ENCODE measurements at regions not wholly inside any gene's neighbourhood (a gene's known extent, or its start where the extent isn't known, plus 50 kb on each side); places are given as distances from the start of the nearest gene placed in this dataset.

DNA sequence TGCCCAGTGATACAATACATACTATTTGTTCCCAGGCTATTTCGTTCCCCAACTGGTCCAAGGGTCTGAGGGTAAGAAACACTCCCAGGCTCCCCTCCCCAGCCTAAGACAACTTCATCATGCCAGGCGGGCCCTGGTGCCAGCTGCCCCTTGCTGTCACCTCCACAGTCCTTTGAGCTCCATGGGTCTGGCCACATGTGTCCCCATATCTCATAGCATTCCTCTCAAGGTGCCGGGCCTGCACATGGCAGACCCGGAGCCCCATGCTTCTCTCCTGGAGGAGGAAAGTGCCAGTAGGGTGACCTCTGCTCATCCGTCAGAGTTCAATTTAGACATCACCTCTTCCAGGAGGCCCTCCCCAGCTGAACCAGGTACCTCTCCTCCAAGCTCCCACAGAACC, 120.5 kb downstream of the C5orf15 start:
- WGBS, 2 experiments (ENCODE audit: extremely low coverage in 1 of 2, insufficient coverage in 1 of 2, insufficient read length in 1 of 2, insufficient replicate concordance in 2 of 2, low coverage in 1 of 2, low lambda C conversion rate in 2 of 2, missing lambda C conversion rate in 1 of 2) = 89% methylated on average over 5 of the region's 5 CpGs; no CpG with 5 or more reads in 1 of the 2 experiments
- CTCF ChIA-PET (ENCODE audit: partially characterized antibody) = interaction anchor here (0.6 to 2.5 kb wide), 4 partner anchors 22 to 426 kb away, joined by 3 to 9 read pairs (median 4); no protein-coding TSS in a partner anchor

More for the DNA sequence above, 120.5 kb downstream of the C5orf15 start:
- no peak overlapping the region for H2BK20ac ChIP-seq (ENCODE audit: low read length)
- H3K23me2 ChIP-seq (ENCODE audit: low read depth, low read length) = no peaks in the 10 kb centered on the region
- no peaks in the 10 kb centered on the region for H4K20me1 ChIP-seq (replicated peaks in 1 of 2; ENCODE audit: control insufficient read depth in 1 of 2, insufficient read depth in 2 of 2, low read length in 2 of 2)
- H2BK5ac ChIP-seq (ENCODE audit: low read depth, low read length) = no peak overlapping the region
- TF ChIP-seq GABPA (IDR thresholded peaks at IDR 0.05; ENCODE audit: borderline replicate concordance, insufficient read depth, low read length) (no peak), SAP30 (IDR thresholded peaks at IDR 0.05; ENCODE audit: insufficient read depth, insufficient replicate concordance, low read length) (no peak), SP2 (IDR thresholded peaks at IDR 0.05; ENCODE audit: low read length) (no peak), SIRT6 (IDR thresholded peaks at IDR 0.05; ENCODE audit: low read length) (no peak)
- H3K27me3 ChIP-seq (replicated peaks in 1 of 4; ENCODE audit: control insufficient read depth in 3 of 4, extremely low read depth in 1 of 4, insufficient read depth in 3 of 4, low read length in 3 of 4) = no peaks in the 10 kb centered on the region
- H3K79me2 ChIP-seq (ENCODE audit: control insufficient read depth in 1 of 2, insufficient read depth in 2 of 2, low read length in 2 of 2) = no peaks in the 10 kb centered on the region
- H2BK12ac ChIP-seq (ENCODE audit: low read depth, low read length) = no peak overlapping the region
- H2AFZ ChIP-seq (ENCODE audit: low read length) = no peak overlapping the region
- H2AK5ac ChIP-seq (ENCODE audit: low read depth, low read length) = no peak overlapping the region
- FAIRE-seq (no peak), DNase-seq (ENCODE audit: low read depth in 1 of 2, low spot score in 2 of 2) (no peak)
- POLR2A ChIA-PET (ENCODE audit: partially characterized antibody) = no interaction called here
- no peak overlapping the region for H4K5ac ChIP-seq (ENCODE audit: insufficient read length, low read depth, low read length)
- no peak overlapping the region for H3K27ac ChIP-seq (ENCODE audit: low read depth, low read length)
- no peak overlapping the region for H3K56ac ChIP-seq (replicated peaks; ENCODE audit: insufficient read length, low read depth, low read length)
- no peak overlapping the region for H3K4me2 ChIP-seq (ENCODE audit: insufficient read depth in 1 of 2, low read depth in 2 of 2, low read length in 2 of 2)
- no peak overlapping the region for H3K4me3 ChIP-seq (ENCODE audit: extremely low read depth in 1 of 4, insufficient read depth in 2 of 4, low read depth in 3 of 4, low read length in 4 of 4)
- H3K9me3 ChIP-seq (ENCODE audit: insufficient read depth in 2 of 2, low read depth in 1 of 2, low read length in 1 of 2) = no peaks in the 10 kb centered on the region
- H4K8ac ChIP-seq (ENCODE audit: extremely low read depth, insufficient read depth, low read length) = no peak overlapping the region
- no peaks in the 10 kb centered on the region for H3K79me1 ChIP-seq (ENCODE audit: low read depth, low read length)
- H3K23ac ChIP-seq (ENCODE audit: insufficient read length) = no peak overlapping the region
- H3K4ac ChIP-seq (replicated peaks; ENCODE audit: insufficient read length, low read depth, low read length) = no peak overlapping the region
- H4K91ac ChIP-seq (replicated peaks; ENCODE audit: insufficient read length, low read length) = no peak overlapping the region
- no peaks in the 10 kb centered on the region for H3K4me1 ChIP-seq (replicated peaks in 1 of 4; ENCODE audit: control insufficient read depth in 3 of 4, insufficient read depth in 4 of 4, low read length in 3 of 4)
- H3K9ac ChIP-seq (replicated peaks in 1 of 4; ENCODE audit: extremely low read depth in 1 of 4, low read depth in 3 of 4, low read length in 3 of 4) = no peak overlapping the region
- H2BK120ac ChIP-seq (replicated peaks; ENCODE audit: low read depth, low read length) = no peak overlapping the region
- H3K18ac ChIP-seq (ENCODE audit: extremely low read depth, low read length) = no peak overlapping the region
- H3K36me3 ChIP-seq (ENCODE audit: control insufficient read depth in 2 of 4, insufficient read depth in 4 of 4, low read length in 3 of 4) = no peaks in the 10 kb centered on the region
- no peak overlapping the region for H3K14ac ChIP-seq (ENCODE audit: insufficient read length)
- no peak overlapping the region for H2BK15ac ChIP-seq (ENCODE audit: low read length)
